ENCODE measurements at regions not wholly inside any gene's neighbourhood (a gene's known extent, or its start where the extent isn't known, plus 50 kb on each side); places are given as distances from the start of the nearest gene placed in this dataset.
"Not testable (repeated sequence)": the region's sequence is repeated elsewhere in the genome, so short reads cannot be mapped to it uniquely, and the experiment has no call there.

DNA sequence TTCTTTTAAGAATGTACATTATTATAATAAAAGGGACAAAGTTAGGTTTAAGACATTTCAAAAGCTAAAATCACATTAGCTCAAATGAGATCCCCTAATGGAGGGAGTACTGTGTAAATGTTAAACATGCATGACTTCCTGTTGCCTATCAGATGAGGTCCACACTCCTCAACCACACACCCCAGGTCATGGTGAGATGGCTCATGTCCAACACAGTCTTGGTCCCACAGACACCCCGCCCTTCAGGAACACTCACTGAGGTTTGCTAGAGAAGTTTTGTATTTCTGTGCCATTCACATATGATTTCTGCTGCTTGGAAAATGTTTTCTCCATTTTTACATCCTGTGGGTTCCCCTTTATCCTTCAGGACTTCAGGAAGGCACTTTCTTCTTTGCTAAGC lies 491.0 kb downstream of the SOX11 start:
- no peak overlapping the region for H3K27ac ChIP-seq

GRCh38 chr2:6184532-6185292 lies 492.5 kb downstream of the SOX11 start:
- TF ChIP-seq, protein P1, sequence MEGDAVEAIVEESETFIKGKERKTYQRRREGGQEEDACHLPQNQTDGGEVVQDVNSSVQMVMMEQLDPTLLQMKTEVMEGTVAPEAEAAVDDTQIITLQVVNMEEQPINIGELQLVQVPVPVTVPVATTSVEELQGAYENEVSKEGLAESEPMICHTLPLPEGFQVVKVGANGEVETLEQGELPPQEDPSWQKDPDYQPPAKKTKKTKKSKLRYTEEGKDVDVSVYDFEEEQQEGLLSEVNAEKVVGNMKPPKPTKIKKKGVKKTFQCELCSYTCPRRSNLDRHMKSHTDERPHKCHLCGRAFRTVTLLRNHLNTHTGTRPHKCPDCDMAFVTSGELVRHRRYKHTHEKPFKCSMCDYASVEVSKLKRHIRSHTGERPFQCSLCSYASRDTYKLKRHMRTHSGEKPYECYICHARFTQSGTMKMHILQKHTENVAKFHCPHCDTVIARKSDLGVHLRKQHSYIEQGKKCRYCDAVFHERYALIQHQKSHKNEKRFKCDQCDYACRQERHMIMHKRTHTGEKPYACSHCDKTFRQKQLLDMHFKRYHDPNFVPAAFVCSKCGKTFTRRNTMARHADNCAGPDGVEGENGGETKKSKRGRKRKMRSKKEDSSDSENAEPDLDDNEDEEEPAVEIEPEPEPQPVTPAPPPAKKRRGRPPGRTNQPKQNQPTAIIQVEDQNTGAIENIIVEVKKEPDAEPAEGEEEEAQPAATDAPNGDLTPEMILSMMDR (IDR thresholded peaks at IDR 0.05): no peak
- TF ChIP-seq ZFX (IDR thresholded peaks at IDR 0.05; ENCODE audit: borderline replicate concordance): no peak
- no peak overlapping the region for H3K27ac ChIP-seq

More for the DNA sequence above, 491.0 kb downstream of the SOX11 start:
- TF ChIP-seq ZFX (IDR thresholded peaks at IDR 0.05; ENCODE audit: borderline replicate concordance): no peak
- TF ChIP-seq, protein P1 (IDR thresholded peaks at IDR 0.05): no peak

- H3K27ac ChIP-seq: no peak overlapping the region
- no peak for TF ChIP-seq ZFX (IDR thresholded peaks at IDR 0.05; ENCODE audit: borderline replicate concordance)
- TF ChIP-seq, protein P1 (IDR thresholded peaks at IDR 0.05): no peak
These were observed 494.4 kb downstream of the SOX11 start for GRCh38 chr2:6186332-6187151.

DNA sequence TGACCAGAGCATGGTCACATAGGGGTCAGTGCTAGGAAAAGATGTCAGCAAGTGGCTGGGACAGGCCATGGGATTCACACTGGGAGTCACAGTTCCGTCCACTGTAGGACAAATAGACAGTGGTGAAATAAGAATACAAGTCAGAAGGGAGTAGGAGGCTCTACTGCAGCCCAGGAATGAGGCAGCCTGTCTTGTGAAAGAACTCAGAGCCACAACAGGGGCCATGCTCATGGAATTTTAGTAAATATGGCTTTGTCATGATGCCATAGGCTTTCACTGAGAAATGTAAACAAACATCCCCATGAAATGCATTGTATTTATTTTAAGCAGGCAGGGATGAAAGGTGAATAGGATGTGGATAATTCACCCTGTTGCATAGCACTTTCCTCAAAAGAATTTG lies 504.3 kb downstream of the SOX11 start:
- no peak overlapping the region for H3K27ac ChIP-seq

GRCh38 chr2:6198370-6198919 lies 506.3 kb downstream of the SOX11 start:
- not testable (repeated sequence) for H3K27ac ChIP-seq

More for the DNA sequence above, 504.3 kb downstream of the SOX11 start:
- no peak for TF ChIP-seq ZFX (IDR thresholded peaks at IDR 0.05; ENCODE audit: borderline replicate concordance)
- TF ChIP-seq, protein P1 (IDR thresholded peaks at IDR 0.05): no peak

DNA sequence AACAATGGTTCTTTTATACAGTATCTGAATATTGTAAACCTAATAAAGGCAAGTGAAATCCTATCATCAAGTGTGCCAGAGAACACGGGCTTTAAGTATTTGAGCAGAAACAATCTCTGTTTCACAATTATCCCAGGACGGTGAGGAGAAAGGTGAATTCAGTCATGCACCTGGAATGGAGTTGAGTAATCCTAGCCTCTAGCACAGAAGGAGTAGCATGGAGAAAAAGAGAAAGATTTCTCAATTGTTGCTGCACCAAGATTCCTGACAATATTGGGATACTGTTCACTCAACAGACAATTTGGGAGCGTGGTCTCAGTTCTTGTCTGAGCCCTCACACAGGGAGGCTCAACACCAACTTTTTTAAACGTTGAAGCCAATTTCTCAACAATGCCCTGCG lies 510.6 kb downstream of the SOX11 start:
- no peak overlapping the region for H3K27ac ChIP-seq
- TF ChIP-seq ZFX (IDR thresholded peaks at IDR 0.05; ENCODE audit: borderline replicate concordance): no peak
- TF ChIP-seq, protein P1 (IDR thresholded peaks at IDR 0.05): no peak

DNA sequence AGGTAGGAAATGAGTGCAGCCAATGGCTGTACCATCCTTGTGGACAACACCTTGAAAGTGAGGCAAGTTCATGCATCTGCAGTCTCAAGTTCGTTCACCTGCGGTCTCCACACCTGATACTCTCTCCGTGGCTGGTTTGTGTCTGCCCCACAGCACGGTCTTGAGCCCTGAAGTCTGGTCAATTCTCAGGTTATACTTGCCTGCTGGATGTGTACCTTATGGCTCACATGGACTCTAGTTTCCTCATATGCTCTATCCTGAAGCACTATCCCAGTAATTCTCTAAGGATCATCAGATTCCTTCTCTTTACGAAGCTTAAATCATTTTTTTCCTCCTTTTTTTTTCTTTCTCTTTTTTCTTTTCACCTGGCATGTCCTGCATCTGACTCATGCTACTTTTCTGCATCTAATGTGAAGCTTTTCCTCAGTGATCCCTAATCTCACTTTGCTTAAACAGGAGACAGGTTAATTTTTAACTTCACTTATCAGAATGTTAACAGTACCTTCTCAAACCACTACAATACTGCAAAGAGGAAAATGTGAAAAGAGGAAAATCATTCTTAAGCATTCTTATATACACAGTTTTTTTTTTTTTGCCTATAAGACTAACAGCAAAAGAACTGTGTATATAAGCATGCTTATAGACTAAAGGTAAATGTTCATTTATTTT lies 511.2 kb downstream of the SOX11 start:
- no peak for TF ChIP-seq ZFX (IDR thresholded peaks at IDR 0.05; ENCODE audit: borderline replicate concordance)
- TF ChIP-seq, protein P1 (IDR thresholded peaks at IDR 0.05): no peak
- H3K27ac ChIP-seq: no peak overlapping the region

All from 22Rv1 (cell line).